Stimulated activated naive CD8-positive, alpha-beta T cell treated with anti-CD3 and anti-CD28 coated beads, Interleukin-15, amount 100 ng/mL, for 72 hours (primary cell): ENCODE measurements at regions not wholly inside any gene's neighbourhood (a gene's known extent, or its start where the extent isn't known, plus 50 kb on each side); places are given as distances from the start of the nearest gene placed in this dataset.
"Not testable (repeated sequence)": the region's sequence is repeated elsewhere in the genome, so short reads cannot be mapped to it uniquely, and the experiment has no call there.

ENCODE experiments used
- ATAC-seq: fragments of 150-1000 bp; cut with Tn5 transposase; 2 replicates; pipeline ENCODE4 v1.10.0; 2021; ENCODE audit warnings: mild to moderate bottlenecking, moderate library complexity
- DNase-seq, 2 donors: peaks; one replicate each; pipeline ENCODE4 v3.0.0; 2021 to 2022
- H3K27ac Mint-ChIP-seq, 2 donors: one replicate each; pipeline ENCODE4 v1.8.0; 2022; ENCODE audit warnings: mild to moderate bottlenecking in 2 of 2, mixed read lengths in 2 of 2, moderate library complexity in 2 of 2
- H3K27me3 Mint-ChIP-seq: one replicate; pipeline ENCODE4 v1.8.0; 2022; ENCODE audit warnings: mixed read lengths
- H3K4me1 Mint-ChIP-seq: one replicate; pipeline ENCODE4 v1.8.0; 2022; ENCODE audit warnings: mild to moderate bottlenecking, mixed read lengths
- H3K4me3 Mint-ChIP-seq, 2 donors: one replicate each; pipeline ENCODE4 v1.8.0; 2022; ENCODE audit warnings: mild to moderate bottlenecking in 2 of 2, mixed read lengths in 2 of 2, moderate library complexity in 1 of 2
- H3K9me3 Mint-ChIP-seq, 2 donors: one replicate each; pipeline ENCODE4 v1.8.0; 2022; ENCODE audit warnings: mixed read lengths in 2 of 2

DNA sequence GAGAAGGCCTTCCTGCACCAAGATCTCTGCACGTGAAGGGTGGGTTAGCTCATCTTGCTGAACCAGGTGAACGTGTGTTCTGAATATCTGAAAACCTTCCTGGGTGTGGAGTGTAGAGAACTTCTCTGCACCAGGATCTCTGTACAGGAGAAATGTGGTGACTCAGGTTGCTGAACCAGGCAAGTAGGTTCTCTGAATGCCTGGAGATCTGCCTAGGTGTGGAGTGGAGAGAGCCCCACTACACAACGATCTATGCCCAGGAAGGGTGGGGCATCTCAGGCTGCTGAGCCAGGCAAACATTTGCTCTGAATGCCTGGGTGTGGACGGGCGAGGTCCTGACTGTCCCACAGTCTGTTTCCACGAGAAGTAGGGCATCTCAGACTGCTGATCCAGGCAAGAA lies 1002.3 kb upstream of the KCND2 start:
- H3K27ac Mint-ChIP-seq = no peak overlapping the region
- H3K27me3 Mint-ChIP-seq = no peaks in the 10 kb centered on the region
- DNase-seq = no peak
- H3K4me3 Mint-ChIP-seq = no peak overlapping the region
- H3K4me1 Mint-ChIP-seq = no peaks in the 10 kb centered on the region
- H3K9me3 Mint-ChIP-seq = peaks cover 6 to 13% of the 10 kb centered on the region in 2 donors
- ATAC-seq = no peak

DNA sequence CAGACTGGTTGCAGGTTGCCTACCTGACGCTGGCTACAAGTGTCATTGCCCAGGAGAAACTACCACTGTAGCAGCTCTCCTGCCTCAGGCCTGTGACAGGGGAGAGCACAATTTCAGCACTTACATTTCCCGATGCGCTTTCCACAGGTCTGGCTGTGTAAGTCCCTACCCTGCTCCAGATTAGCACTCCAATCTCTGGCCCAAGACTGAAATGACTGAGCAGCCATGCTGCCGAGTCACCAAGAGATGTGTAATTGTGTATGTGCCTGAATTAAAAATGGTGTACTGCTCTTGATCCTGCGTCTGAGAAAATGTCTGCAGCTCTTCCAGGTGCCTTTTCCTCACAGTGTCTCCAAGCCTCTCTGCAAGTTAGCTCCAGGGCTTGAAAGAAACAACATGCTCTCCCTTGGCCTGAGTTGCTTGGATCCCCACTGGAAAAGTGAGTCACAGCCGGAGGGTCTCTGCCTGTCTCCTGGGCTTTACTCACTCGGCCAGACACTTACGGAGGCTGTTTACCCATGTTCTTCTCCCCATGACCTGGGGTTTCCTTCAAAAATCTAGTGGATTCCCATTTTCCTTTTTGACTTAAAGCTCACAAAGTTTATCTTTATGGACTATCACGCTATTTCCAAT lies 1001.7 kb upstream of the KCND2 start:
- no peak overlapping the region for H3K4me3 Mint-ChIP-seq
- H3K9me3 Mint-ChIP-seq = peaks cover 6 to 13% of the 10 kb centered on the region in 2 donors
- H3K27ac Mint-ChIP-seq = no peak overlapping the region
- no peak for ATAC-seq
- H3K4me1 Mint-ChIP-seq = no peaks in the 10 kb centered on the region
- no peak for DNase-seq
- no peaks in the 10 kb centered on the region for H3K27me3 Mint-ChIP-seq

DNA sequence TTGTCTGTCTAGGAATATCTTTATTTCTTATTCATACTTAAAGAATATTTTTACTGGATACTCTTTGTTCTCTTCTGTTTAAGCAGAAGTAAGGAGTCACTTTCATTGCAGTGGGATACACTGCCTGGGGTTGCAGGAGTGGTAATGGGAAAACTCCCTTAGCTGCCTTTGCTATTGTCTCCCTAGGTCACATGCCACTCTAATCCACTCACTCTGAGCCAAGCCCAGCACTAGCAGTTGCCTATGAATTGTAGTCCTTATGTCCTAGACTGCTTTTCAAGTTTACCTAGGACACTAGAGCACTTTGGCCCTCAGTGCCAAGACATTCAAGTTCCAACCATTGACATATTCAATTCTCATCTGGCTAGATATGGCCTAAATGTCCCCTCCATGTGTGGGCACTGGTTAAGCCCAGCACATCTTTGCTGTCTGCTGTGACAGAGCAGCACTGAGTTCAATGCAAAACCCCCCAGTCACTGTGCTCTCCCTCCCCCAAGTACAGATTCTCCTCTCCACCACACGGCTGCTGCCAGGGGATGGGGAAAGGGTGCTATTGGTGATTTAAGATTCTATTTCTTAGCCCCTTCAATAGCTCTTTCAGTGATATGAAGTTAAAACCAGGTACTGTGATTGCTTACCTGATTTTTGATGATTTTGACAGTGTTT lies 991.7 kb upstream of the KCND2 start:
- Mint-ChIP-seq H3K27me3 (no peaks in the 10 kb centered on the region), H3K4me1 (no peaks in the 10 kb centered on the region), H3K9me3 (peaks cover 7 to 8% of the 10 kb centered on the region in 2 donors), H3K27ac (no peak overlapping the region), H3K4me3 (no peak overlapping the region)
- DNase-seq = no peak
- no peak for ATAC-seq

DNA sequence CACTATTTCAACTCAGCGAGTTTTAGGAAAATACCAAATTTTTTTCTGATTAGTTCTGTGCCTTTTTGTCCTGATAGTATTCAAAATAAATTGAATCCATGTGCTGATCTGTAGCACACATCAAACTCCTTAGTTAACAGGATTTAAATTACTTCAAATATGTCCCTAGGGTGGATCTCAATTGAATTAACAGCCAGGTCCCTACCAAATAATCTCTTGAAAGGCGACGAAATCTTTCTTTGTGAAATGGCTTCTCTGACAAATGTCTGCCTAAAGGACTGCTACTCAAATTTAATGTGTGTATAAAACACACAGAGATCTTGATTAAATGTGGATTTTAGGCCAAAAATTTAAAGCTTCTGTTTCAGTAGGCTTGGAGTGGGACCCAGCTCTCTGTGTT lies 989.6 kb upstream of the KCND2 start:
- Mint-ChIP-seq H3K27me3 (no peaks in the 10 kb centered on the region), H3K9me3 (no peaks in the 10 kb centered on the region), H3K27ac (no peak overlapping the region), H3K4me1 (no peaks in the 10 kb centered on the region), H3K4me3 (no peak overlapping the region)
- DNase-seq (no peak), ATAC-seq (no peak)

DNA sequence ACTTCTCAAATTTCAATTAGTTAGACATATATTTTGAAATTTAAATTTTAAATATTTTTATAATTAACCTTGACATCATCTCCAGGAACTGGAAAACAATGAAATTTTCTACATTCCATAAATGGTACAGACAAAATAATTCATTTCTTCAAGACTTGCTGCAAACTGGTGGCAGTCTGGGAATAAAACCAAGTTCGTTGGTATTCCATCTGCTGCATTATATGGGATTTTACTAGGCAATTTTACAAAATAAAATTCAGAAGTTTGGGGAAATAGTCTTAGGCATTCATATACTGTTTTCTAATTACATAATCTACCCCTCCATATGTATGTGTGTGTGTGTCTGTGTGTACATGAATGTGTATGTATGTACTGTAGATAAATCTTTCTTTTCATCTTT lies 984.6 kb upstream of the KCND2 start:
- Mint-ChIP-seq H3K27me3 (no peaks in the 10 kb centered on the region), H3K4me1 (no peaks in the 10 kb centered on the region)

DNA sequence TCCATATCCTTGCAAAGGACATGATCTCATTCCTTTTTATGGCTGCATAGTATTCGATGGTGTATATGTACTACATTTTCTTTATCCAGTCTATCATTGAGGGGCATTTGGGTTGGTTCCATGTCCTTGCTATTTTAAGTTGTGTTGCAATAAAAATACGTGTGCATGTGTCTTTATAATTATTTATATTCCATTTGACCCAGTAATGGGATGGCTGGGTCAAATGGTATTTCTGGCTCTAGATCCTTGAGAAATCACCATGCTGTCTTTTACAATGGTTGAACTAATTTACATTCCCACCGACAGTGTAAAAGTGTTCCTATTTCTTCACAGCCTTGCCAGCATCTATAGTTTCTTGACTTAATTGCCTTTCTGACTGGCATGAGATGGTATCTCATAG lies 972.6 kb upstream of the KCND2 start:
- H3K4me1 Mint-ChIP-seq, ATAC-seq, H3K9me3 Mint-ChIP-seq, H3K4me3 Mint-ChIP-seq, DNase-seq, H3K27me3 Mint-ChIP-seq, H3K27ac Mint-ChIP-seq: not testable (repeated sequence)

More for the DNA sequence above, 984.6 kb upstream of the KCND2 start:
- Mint-ChIP-seq H3K27ac (no peak overlapping the region), H3K9me3 (no peaks in the 10 kb centered on the region), H3K4me3 (no peak overlapping the region)
- ATAC-seq = no peak
- no peak for DNase-seq

DNA sequence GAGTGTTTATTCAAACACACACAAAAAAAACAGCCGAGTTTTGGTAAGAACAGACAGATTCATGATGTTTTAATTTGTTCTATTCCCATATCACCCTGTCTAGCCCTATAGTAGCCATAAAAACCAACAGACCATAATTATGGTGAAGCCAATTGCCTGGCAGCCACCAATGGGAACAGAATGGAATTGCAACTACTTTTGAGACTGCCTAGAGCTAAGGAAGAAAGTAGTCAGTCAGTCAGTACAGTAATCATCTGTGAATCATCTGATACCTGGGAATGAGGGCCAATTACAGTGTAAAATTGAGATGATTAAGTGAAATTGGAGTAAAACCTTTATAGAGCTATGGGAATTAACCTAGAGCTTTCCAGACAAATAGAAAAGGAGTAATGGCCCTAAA lies 952.7 kb upstream of the KCND2 start:
- no peaks in the 10 kb centered on the region for H3K4me1 Mint-ChIP-seq
- no peak overlapping the region for H3K27ac Mint-ChIP-seq
- H3K27me3 Mint-ChIP-seq = no peaks in the 10 kb centered on the region
- H3K9me3 Mint-ChIP-seq = peaks cover 7 to 10% of the 10 kb centered on the region in 2 donors
- no peak for DNase-seq
- H3K4me3 Mint-ChIP-seq = no peak overlapping the region
- no peak for ATAC-seq

DNA sequence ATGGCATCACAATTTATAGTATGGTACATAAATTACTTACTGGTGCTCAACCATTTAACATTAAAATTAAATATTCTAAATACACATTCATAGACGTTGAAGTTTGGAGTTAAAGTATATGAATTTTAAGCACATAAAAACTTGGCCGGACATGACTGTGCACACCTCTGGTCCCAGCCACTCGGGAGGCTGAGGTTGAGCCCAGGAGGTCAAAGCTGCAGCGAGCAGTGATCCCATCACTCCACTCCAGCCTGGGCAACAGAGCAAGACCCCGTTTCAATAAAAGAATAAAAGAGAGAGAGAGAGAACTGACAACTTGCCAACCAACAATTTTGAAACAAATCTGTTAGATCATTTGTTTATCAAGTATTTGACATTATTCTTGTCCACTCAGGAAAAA lies 943.3 kb upstream of the KCND2 start:
- Mint-ChIP-seq H3K4me3 (no peak overlapping the region), H3K9me3 (peaks cover 0 to 21% of the 10 kb centered on the region in 2 donors), H3K27ac (no peak overlapping the region), H3K4me1 (no peaks in the 10 kb centered on the region), H3K27me3 (no peaks in the 10 kb centered on the region)
- DNase-seq = no peak
- no peak for ATAC-seq

DNA sequence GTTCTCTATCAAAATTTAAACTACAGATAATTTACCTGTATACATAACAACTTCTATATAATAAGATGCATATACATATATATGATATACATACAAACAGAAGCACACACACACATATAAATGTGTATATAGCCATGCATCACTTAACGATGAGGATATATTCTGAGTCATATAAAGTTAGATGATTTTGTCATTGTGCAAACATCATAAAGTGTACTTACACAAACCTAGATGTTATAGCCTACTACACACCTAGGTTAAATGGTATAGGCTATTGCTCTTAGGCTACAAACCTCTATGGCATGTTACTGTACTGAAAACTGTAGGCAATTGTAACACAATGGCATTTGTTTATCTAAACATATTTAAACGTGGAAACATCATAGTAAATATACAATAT lies 937.6 kb upstream of the KCND2 start:
- Mint-ChIP-seq H3K4me1 (no peaks in the 10 kb centered on the region), H3K9me3 (peaks cover 0 to 3% of the 10 kb centered on the region in 2 donors), H3K27ac (no peak overlapping the region), H3K27me3 (no peaks in the 10 kb centered on the region), H3K4me3 (no peak overlapping the region)
- DNase-seq = no peak
- ATAC-seq = no peak

DNA sequence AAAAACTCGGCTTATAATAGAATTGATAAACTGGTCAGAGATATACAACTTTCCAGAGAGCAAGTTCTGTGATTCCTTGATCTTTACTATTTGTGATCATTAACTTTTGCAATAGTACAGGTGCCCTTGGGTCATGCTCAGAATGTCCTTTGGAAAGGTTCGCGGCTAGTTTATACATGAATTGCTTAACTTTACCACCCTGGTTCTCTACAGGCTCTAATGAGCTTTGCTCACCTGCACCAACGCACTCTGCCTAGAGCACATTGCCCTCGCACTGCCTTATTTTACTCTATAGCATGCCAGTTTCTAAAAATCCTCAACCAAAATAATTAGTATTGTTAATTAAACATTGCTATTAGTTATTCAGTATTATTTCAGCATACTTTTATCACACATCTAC lies 931.2 kb upstream of the KCND2 start:
- Mint-ChIP-seq H3K4me3 (no peak overlapping the region), H3K27me3 (no peaks in the 10 kb centered on the region)

DNA sequence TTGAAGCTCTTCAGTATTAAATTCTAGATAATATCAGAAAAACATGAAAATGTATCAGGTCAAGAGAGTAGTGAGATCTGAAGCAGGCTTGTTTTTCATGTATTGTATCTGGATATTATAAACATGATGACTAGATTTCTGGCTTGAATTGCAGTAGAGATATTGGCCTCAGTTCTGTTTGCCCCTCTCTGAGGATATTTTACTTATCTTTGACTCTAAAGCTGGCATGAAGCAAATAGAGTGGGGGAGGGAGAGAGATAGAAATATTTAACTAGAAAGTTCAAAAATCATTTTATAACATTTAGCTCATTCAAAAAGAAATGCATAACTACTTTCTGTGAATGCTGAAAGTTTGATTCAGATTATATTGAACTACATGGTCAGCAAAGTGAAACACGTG lies 929.7 kb upstream of the KCND2 start:
- no peaks in the 10 kb centered on the region for H3K27me3 Mint-ChIP-seq
- no peak for ATAC-seq
- H3K27ac Mint-ChIP-seq = no peak overlapping the region
- no peak overlapping the region for H3K4me3 Mint-ChIP-seq
- H3K9me3 Mint-ChIP-seq = peaks cover 8 to 9% of the 10 kb centered on the region in 2 donors
- no peak for DNase-seq
- H3K4me1 Mint-ChIP-seq = no peaks in the 10 kb centered on the region

More for the DNA sequence above, 931.2 kb upstream of the KCND2 start:
- DNase-seq = no peak
- no peak overlapping the region for H3K27ac Mint-ChIP-seq
- no peaks in the 10 kb centered on the region for H3K4me1 Mint-ChIP-seq
- peaks cover 0 to 8% of the 10 kb centered on the region in 2 donors for H3K9me3 Mint-ChIP-seq
- no peak for ATAC-seq

DNA sequence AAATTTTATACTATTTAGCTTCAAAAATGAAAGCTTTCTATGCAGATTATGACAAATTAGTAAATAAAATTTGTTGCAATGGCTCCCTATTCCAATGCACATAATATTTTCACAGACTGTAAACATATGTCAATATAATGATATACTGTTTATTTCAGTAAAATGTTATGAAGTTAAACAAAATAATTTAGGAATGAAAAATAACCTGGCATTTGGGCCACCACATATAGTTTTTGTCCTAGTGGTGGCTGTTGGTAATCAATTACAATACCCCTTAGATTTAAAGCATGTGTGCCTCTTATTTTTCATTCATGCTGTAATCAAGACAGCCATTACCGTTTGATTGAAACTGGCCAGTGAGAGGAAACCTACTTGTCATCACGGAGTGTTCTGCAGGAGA lies 928.5 kb upstream of the KCND2 start:
- Mint-ChIP-seq H3K4me1 (no peaks in the 10 kb centered on the region), H3K27ac (no peak overlapping the region), H3K9me3 (peaks cover 13% of the 10 kb centered on the region in 2 donors), H3K4me3 (no peak overlapping the region), H3K27me3 (no peaks in the 10 kb centered on the region)
- no peak for ATAC-seq
- DNase-seq = no peak

DNA sequence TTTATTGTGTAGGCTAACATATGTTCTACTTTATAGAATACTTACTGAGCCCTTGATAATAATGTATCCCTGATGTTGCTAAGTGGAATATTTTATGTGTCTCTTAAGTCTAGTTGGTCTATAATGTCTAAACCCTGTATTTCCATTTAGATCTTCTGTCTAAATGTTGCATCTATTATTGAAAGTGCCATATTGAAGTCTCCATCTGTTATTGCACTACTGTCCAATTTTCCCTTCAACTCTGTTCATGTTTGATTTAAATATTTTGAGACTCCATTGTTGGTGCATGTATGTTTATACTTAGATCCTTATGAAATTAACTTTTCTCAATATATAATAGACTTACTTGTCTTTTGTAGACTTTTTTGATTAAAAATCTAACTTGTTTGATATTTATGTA lies 924.5 kb upstream of the KCND2 start:
- Mint-ChIP-seq H3K4me1 (no peaks in the 10 kb centered on the region), H3K27me3 (no peaks in the 10 kb centered on the region), H3K27ac (no peak overlapping the region), H3K4me3 (no peak overlapping the region), H3K9me3 (peaks cover 13 to 18% of the 10 kb centered on the region in 2 donors)
- DNase-seq (no peak), ATAC-seq (no peak)

DNA sequence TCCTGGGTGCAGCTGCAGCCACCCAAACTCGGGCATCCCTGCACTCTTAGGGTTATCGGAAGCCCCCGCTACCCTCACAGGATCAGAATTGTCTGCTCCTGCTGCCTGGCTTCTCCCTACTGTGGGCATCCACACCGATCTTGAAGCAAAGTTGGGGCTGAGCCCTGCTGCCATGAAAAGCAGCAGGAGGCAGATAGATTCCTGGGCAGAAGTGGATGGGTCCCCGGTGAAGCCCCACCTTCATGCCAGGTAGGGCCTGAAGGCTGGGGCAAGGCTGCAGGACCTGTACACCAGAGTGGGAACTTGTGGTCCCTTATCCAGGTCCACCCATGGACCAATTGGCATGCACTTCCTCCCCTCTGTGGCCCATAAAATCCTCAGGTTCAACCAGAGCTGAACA lies 922.6 kb upstream of the KCND2 start:
- Mint-ChIP-seq H3K9me3 (peaks cover 13 to 18% of the 10 kb centered on the region in 2 donors), H3K4me1 (no peaks in the 10 kb centered on the region)
- ATAC-seq = no peak

DNA sequence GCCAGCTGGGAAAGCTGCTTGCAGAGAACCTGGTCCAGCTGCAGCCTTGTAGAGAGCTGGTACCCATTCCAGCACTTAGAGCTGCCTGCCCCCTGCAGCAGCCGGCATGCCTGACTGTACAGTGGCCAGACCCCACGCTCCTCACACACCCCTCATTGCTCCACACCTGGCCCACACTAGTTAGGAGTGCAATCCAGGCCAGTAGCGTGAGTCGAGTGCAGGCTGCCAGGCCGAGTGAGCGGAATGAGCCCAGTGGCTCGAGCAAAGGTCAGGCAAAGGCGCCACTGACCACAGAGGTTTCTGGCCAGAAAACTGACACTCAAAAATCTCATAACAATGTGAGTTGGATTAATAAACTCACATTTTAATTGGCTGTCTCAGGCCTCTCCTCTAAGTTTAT lies 921.7 kb upstream of the KCND2 start:
- H3K27me3 Mint-ChIP-seq = no peaks in the 10 kb centered on the region
- H3K27ac Mint-ChIP-seq = no peak overlapping the region

More for the DNA sequence above, 922.6 kb upstream of the KCND2 start:
- Mint-ChIP-seq H3K27me3 (no peaks in the 10 kb centered on the region), H3K4me3 (no peak overlapping the region), H3K27ac (no peak overlapping the region)
- DNase-seq = no peak

DNA sequence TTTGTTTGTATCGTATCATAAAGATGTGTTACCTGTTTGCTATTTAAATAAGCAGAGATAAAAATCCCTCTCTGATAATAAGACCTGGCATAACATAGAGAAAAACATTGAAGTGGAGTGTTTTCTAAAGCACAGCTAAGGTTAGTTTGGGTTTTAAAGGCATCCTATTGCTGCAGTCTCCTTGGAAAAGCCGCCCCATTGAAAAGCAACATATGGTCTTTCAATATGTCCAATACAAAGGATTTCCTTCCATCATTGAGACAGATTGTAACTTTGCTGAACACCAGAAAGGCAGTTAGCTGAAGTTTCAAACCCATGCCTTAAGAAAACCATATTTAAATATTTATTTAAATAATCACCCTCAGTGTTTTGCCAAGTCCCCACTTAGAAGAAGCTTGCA lies 898.5 kb upstream of the KCND2 start:
- peaks cover 1 to 18% of the 10 kb centered on the region in 2 donors for H3K9me3 Mint-ChIP-seq
- no peak overlapping the region for H3K4me3 Mint-ChIP-seq
- H3K27me3 Mint-ChIP-seq = no peaks in the 10 kb centered on the region
- no peak overlapping the region for H3K27ac Mint-ChIP-seq
- no peaks in the 10 kb centered on the region for H3K4me1 Mint-ChIP-seq
- DNase-seq (no peak), ATAC-seq (no peak)

More for the DNA sequence above, 921.7 kb upstream of the KCND2 start:
- ATAC-seq (no peak), DNase-seq (no peak)
- no peaks in the 10 kb centered on the region for H3K4me1 Mint-ChIP-seq
- no peak overlapping the region for H3K4me3 Mint-ChIP-seq
- peaks cover 4 to 18% of the 10 kb centered on the region in 2 donors for H3K9me3 Mint-ChIP-seq

DNA sequence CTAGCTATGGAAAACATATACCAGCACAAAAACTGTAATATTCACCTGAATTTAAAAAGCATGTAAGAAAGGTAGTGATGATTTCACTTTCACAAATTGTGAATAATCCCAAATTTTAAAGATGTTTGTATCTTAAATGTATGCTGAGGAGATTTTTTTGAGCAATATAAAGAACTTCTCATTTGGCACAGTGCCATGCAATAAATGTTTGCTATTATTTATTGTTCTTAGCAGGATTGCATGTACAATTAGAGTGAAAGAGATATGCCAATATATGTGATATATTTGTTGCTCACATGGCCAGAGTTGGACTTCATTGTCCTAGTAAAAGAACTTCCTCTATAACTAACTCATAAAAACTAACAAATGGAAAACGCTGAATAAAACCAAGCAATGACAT lies 895.1 kb upstream of the KCND2 start:
- Mint-ChIP-seq H3K27me3 (no peaks in the 10 kb centered on the region), H3K4me1 (no peaks in the 10 kb centered on the region), H3K27ac (no peak overlapping the region), H3K9me3 (peaks cover 0 to 9% of the 10 kb centered on the region in 2 donors), H3K4me3 (no peak overlapping the region)
- ATAC-seq = no peak
- no peak for DNase-seq
